NCI-H1694 treated with DMSO at 0.1 percent for 48 hours (cell line): ENCODE measurements at regions not wholly inside any gene's neighbourhood (a gene's known extent, or its start where the extent isn't known, plus 50 kb on each side); places are given as distances from the start of the nearest gene placed in this dataset.

Experiments used
- DNase-seq: peaks from one replicate; lab custom pipeline; 2025; lab: John Stamatoyannopoulos, UW

DNA sequence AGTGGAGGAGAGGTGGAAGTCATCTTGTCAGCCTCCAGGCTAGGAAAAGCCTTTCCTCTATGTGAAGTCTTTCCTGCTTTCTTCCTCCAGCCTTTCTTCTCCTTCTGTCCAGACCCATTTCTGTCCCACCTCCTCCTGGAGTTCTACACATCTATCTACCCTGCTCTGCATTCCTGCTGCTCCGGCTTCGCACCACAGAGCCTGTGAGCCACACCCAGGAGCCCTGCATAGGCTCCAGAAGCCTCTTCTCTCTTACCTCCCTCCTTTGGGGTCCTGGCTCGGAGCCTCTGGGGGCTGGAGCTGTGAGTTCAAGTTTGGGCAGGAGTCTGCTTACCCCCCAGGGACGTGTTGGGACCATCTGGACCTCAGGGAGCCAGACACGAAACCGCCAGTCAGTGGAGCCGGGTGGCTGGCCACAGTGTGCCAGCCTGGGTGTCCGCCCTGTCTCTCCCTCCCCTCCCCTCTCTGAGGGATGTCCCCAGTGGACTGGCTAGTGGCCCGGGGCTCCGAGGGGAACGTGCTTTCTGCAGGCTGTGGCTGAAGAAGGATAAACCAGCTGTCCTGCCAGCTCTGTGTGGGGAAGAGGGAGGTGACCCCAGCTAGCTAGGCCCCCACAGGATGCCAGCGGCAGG is 99.2 kb downstream of the VEGFA start:
- DNase-seq, result no peak

GRCh38 chr6:43868467-43868866 is 98.5 kb downstream of the VEGFA start:
- no peak for DNase-seq

GRCh38 chr6:43867996-43868395 is 98.0 kb downstream of the VEGFA start:
- no peak for DNase-seq

DNA sequence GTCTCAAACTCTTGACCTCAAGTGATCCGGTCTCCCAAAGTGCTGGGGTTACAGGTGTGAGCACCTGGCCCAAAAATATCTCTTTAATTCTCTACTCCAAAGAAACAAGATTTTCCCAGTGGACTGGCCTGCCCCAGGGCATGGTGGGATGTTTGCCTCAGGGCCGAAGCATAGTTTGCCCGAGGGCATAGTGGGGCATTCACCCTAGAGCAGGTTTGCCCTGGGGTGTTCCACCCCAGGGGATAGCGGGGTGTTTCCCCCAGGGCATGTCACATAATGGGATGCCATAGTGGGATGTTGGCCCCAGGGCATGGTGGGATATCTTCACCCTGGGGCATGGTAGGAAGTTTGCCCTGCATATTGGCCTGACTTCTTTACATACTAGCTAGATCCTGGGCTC is 97.2 kb downstream of the VEGFA start:
- DNase-seq, result no peak

DNA sequence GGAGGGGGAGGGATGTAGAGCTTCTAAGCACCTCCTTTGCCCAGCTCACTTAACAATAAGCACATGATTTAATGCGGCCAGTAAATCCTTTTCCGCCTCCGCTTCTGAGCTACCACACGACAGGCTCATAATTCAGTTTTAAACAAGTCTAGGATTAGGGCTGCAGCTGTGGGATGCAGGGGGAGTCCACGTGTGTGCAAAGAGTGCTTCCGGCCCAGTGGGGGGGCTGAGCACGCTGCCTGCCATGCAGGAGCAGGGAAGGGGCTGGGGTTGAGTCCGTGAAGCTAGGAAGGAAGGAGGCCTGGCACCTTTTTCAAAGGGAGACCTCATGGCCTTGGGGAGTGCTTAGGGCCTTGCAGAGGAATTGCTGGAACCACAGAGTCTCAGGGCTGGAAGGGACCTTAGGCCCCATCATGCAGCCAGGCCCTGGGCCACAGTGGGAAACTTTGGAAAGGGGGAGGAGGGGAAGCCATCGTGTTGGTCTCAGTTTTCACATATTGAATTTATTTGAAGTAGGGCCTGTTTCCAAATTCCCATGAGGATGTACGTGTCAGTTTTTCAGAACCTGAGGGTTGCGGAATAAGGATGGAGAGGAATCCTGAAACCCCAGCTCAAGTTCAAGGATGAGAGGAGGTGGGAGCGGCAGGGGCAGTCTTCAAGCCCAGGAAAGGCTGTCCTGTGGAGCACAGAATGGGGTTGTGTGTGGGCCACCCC is 96.1 kb downstream of the VEGFA start:
- DNase-seq, result no peak

DNA sequence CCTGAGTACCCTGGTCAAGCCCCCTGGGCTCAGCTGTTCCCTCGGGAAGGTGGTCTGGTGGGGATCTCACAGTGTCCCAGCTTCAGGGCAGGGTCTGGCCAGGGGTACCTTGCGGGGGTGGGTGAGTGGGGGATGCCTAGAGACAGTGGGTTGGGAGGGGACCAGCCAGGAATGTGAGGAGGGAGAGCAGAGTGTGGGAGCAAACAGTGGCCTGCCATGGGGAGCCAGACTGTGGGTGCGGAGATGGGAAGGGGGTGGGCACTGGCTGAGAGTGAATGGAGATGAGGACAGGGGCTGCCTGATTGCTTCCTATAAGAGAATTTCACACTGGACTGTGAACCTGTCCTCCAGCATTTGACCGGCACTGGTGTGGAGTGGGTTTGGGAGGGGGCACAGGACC is 95.1 kb downstream of the VEGFA start:
- no peak for DNase-seq

DNA sequence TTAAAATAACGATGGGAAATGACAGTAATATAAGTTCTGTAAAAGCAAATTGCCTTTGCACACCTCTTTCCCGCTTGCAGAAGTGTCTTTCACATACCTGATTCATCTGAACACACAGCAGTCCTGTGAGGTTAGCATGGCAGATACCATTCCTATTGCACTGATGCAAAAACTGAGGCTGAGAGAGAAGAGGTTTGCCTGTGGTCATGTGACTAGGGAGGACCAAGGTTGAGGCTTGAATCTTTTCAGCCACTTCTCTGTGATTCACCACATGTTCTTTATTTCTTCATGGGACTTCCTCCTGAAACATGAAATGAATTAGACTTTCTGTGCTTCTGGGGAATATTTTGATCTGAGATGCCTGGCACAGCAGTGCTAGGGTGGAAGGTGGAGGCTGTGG is 92.9 kb downstream of the VEGFA start:
- DNase-seq, result no peak

GRCh38 chr6:43861212-43861894 is 91.3 kb downstream of the VEGFA start:
- no peak for DNase-seq

DNA sequence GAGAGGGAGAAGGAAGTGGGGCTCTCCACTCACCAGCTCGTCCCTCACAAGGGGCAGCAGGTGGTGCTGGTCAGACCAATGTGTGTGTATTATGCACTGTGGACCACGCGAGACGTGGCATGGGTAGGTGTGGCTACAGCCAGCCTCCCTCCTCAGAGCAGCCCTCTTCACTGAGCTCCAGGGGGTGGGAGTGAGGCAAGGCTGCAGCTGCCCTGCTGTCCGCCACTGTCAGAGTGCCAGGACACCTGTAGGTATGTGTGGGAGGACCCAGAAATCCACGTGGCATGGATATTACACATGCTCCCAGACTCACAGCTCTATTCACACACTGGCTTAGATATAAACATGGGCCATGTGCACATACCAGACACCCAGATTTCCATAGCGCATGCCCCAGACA is 90.3 kb downstream of the VEGFA start:
- DNase-seq, result no peak

DNA sequence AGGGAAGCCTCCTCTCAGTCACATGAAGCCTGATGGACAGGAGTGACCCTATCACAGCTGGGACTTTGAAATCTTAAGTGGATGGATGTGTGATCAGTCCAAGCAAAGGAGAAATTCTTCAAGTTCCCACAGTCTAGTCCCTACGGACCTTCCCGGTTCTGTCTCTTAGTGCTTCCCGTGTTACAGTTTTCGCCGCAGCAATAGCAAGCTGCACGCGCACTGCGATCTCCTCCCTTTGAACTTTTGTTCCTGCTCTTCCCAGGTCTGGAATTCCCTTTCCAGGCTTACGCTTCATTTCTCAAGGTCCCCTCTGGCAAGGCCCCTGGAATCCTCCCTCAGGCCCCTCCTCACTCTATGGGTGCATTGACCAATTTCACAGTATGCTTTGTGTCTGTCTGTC is 89.2 kb downstream of the VEGFA start:
- DNase-seq, result no peak

- no peak for DNase-seq
Observed at GRCh38 chr6:43858161-43859153, 88.4 kb downstream of the VEGFA start.

- no peak for DNase-seq
Observed at GRCh38 chr6:43856005-43856765, 86.2 kb downstream of the VEGFA start.

GRCh38 chr6:43855247-43855646 is 85.2 kb downstream of the VEGFA start:
- DNase-seq, result no peak

- DNase-seq, result no peak
Observed at GRCh38 chr6:43853066-43853650, 83.1 kb downstream of the VEGFA start.

- no peak for DNase-seq
Observed at GRCh38 chr6:43852350-43852864, 82.4 kb downstream of the VEGFA start.

- no peak for DNase-seq
Observed at GRCh38 chr6:43851204-43851865, 81.3 kb downstream of the VEGFA start.

DNA sequence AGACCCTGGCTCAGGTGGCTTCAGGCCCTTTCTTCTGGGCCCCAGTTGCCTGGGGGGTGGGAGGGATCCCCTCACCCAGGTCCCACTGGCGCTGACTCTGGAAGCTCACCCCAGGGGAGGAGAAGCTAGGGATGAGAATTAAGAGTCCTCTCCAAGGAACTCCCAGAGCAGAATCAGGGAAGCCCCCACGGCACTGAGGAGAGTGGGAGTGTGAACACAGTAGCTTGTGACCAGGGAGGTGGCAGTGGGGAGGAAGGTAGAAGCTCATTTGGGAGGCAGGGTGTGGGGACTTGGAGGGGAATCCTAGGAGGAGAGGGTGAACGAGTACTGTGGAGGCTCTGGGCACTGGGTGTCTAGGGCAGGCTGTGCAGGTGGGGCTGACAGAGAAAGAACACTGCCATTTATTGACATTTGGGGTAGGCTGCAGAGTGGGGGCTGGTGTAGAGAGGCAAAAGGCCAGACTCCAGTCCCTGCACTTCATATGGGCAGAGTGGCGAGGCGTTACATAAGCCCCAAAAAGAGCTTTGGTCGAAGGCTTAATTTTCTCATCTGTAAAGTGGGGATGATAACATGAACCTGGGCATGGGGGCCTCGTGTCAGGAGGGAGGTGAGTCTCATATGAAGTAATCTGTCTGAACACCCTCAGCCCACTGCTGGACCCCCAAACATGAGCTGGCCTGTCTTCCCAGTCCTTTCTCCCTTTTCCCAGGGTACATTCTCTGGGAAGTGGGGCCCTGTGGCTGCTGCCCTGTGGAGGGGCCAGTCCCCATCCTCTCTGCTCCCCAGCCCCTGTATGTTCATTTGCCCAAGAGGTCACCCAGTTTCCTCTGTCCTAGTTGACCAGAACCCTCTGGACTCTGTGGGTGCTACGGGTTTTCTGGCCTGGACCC is 80.5 kb downstream of the VEGFA start:
- no peak for DNase-seq

DNA sequence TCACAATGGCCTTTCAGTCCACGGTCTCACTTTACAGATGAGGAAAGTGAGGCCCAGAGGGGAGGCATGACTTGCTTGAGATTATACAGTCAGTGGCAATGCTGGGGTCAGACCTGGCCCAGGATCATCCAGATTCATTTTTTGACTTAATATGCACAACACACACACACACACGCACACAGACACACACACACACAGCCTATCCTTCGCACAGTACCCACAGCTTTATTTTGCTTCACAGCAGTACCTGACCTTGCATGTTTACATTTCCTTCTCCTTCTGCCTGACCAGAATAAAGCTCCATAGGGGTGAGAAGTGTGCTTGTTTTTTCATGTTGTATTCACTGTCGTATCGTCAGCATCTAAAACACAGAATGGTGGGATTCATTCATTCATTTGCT is 79.8 kb downstream of the VEGFA start:
- no peak for DNase-seq
